HL-60 (cell line): ENCODE measurements at regions not wholly inside any gene's neighbourhood (a gene's known extent, or its start where the extent isn't known, plus 50 kb on each side); places are given as distances from the start of the nearest gene placed in this dataset.

Experiments used
- DNase-seq, 2 experiments: peaks; one replicate each; pipeline ENCODE4 v3.0.0-alpha.2; 2010 to 2020; ENCODE audit warnings: low read depth in 1 of 2, low spot score in 1 of 2
- H3K27ac ChIP-seq: fragments of 250-450 bp; sonication (Bioruptor Pico); replicated peaks from 2 replicates; pipeline ENCODE4 v1.5.1; 2020; ENCODE audit warnings: mild to moderate bottlenecking, moderate library complexity
- H3K27me3 ChIP-seq: fragments of 250-450 bp; sonication (Bioruptor Pico); 2 replicates; pipeline ENCODE4 v1.5.1; 2021; ENCODE audit warnings: mild to moderate bottlenecking, moderate library complexity; ENCODE audit not compliant: insufficient read depth, poor library complexity, severe bottlenecking
- H3K4me3 ChIP-seq: replicated peaks from 2 replicates; pipeline ENCODE4 v1.5.1; 2011; ENCODE audit warnings: mild to moderate bottlenecking, control low read depth, low read length; ENCODE audit not compliant: insufficient read depth
- GABPA ChIP-seq: IDR thresholded peaks from 2 replicates; pipeline ENCODE4 v1.6.1; 2012; ENCODE audit warnings: low read depth
- POLR2AphosphoS5 ChIP-seq: IDR thresholded peaks from 2 replicates; pipeline ENCODE4 v1.6.1; 2012; ENCODE audit warnings: low read depth
- SPI1 ChIP-seq: IDR thresholded peaks from 2 replicates; pipeline ENCODE4 v1.6.1; 2012; ENCODE audit warnings: low read depth, mild to moderate bottlenecking, borderline replicate concordance
- TF ChIP-seq, protein P1 (sequence below): IDR thresholded peaks from 2 replicates; pipeline ENCODE4 v1.6.1; 2012; ENCODE audit warnings: low read depth; ENCODE audit not compliant: insufficient replicate concordance
- TF ChIP-seq, protein P2 (sequence below): IDR thresholded peaks from one replicate; pipeline ENCODE4 v1.5.1; 2011; ENCODE audit warnings: low read length, control low read depth, inconsistent platforms; ENCODE audit not compliant: insufficient read depth

DNA sequence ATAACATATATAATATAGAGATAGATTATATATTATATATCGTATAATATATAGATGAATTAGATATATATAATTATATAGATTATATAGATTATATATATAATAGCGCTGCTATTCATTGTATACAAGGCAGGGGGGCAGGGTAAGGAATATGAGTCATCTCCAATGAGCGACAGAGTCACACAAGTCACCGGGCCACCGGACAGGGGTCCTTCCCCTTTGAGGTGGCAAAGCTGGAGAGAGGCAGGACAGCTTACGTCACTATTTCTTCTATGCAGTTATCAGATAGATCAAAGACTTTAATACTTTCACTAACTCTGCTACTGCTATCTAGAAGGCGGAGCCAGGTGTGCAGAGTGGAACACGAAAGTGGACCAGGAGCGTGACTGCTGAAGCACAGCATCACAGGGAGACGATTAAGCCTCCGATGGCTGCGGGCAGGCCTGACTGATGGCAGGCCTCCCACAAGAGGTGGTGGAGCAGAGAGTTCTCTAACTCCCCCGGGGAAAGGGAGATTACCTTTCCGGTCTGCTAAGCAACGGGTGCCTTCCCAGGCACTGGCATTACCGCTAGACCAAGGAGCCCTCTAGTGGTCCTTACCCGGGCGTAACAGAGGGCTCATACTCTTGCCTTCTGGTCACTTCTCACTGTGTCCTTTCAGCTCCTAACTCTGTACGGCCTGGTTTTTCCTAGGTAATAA is 2154.7 kb downstream of the MRPL39 start:
- TF ChIP-seq SPI1 (no peak), GABPA (no peak), POLR2AphosphoS5 (no peak)
- TF ChIP-seq, protein P1, sequence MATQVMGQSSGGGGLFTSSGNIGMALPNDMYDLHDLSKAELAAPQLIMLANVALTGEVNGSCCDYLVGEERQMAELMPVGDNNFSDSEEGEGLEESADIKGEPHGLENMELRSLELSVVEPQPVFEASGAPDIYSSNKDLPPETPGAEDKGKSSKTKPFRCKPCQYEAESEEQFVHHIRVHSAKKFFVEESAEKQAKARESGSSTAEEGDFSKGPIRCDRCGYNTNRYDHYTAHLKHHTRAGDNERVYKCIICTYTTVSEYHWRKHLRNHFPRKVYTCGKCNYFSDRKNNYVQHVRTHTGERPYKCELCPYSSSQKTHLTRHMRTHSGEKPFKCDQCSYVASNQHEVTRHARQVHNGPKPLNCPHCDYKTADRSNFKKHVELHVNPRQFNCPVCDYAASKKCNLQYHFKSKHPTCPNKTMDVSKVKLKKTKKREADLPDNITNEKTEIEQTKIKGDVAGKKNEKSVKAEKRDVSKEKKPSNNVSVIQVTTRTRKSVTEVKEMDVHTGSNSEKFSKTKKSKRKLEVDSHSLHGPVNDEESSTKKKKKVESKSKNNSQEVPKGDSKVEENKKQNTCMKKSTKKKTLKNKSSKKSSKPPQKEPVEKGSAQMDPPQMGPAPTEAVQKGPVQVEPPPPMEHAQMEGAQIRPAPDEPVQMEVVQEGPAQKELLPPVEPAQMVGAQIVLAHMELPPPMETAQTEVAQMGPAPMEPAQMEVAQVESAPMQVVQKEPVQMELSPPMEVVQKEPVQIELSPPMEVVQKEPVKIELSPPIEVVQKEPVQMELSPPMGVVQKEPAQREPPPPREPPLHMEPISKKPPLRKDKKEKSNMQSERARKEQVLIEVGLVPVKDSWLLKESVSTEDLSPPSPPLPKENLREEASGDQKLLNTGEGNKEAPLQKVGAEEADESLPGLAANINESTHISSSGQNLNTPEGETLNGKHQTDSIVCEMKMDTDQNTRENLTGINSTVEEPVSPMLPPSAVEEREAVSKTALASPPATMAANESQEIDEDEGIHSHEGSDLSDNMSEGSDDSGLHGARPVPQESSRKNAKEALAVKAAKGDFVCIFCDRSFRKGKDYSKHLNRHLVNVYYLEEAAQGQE = no peak
- TF ChIP-seq, protein P2, sequence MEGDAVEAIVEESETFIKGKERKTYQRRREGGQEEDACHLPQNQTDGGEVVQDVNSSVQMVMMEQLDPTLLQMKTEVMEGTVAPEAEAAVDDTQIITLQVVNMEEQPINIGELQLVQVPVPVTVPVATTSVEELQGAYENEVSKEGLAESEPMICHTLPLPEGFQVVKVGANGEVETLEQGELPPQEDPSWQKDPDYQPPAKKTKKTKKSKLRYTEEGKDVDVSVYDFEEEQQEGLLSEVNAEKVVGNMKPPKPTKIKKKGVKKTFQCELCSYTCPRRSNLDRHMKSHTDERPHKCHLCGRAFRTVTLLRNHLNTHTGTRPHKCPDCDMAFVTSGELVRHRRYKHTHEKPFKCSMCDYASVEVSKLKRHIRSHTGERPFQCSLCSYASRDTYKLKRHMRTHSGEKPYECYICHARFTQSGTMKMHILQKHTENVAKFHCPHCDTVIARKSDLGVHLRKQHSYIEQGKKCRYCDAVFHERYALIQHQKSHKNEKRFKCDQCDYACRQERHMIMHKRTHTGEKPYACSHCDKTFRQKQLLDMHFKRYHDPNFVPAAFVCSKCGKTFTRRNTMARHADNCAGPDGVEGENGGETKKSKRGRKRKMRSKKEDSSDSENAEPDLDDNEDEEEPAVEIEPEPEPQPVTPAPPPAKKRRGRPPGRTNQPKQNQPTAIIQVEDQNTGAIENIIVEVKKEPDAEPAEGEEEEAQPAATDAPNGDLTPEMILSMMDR = no peak
- Histone ChIP-seq H3K27me3 (no peaks in the 10 kb centered on the region), H3K27ac (no peak overlapping the region), H3K4me3 (no peak overlapping the region)
- peak in 1 of 2 experiments; percentile 9 for DNase-seq

DNA sequence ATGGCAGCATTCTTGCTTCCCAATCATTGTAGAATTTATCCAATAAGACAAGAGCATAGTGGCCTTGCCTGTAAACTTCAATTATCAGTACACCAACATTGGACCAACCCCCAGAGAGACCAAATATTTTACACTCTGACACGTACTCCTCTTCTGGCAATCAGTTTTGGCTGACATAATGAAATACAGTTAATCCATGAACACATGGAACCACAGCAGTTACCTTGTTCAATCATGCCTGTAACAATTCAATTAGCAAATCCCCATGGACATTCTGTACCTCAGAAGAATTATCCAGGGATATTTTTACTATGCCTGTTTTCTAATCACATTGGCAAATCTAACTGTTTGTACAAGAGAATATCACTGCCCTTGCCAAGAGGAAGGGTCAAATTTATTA is 2162.0 kb downstream of the MRPL39 start:
- H3K27ac ChIP-seq = no peak overlapping the region
- no peak for TF ChIP-seq POLR2AphosphoS5
- no peak overlapping the region for H3K4me3 ChIP-seq
- no peaks in the 10 kb centered on the region for H3K27me3 ChIP-seq
- DNase-seq = no peak

DNA sequence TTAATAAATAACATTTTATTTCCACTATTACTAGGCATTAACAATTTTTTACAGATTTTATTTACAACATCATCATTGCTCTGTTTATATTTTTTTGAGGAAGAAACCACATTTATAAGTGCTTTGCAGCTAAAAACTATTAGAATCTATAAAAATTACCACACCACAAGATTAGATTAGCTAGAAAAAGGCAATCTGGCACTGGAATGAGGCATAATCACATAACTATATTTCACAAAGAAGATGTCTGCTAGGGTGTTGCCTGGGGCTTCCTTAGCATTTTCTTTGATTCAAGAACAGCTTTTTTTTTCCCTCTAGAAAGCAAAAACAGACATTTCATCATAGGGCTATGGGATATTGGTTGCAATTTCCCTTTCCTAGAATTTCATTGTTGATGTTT is 2169.2 kb downstream of the MRPL39 start:
- no peaks in the 10 kb centered on the region for H3K27me3 ChIP-seq
- no peak for DNase-seq
- TF ChIP-seq, protein P2 = no peak
- TF ChIP-seq, protein P1 = no peak
- TF ChIP-seq SPI1 = no peak
- no peak for TF ChIP-seq GABPA
- TF ChIP-seq POLR2AphosphoS5 = no peak
- no peak overlapping the region for H3K27ac ChIP-seq
- no peak overlapping the region for H3K4me3 ChIP-seq

DNA sequence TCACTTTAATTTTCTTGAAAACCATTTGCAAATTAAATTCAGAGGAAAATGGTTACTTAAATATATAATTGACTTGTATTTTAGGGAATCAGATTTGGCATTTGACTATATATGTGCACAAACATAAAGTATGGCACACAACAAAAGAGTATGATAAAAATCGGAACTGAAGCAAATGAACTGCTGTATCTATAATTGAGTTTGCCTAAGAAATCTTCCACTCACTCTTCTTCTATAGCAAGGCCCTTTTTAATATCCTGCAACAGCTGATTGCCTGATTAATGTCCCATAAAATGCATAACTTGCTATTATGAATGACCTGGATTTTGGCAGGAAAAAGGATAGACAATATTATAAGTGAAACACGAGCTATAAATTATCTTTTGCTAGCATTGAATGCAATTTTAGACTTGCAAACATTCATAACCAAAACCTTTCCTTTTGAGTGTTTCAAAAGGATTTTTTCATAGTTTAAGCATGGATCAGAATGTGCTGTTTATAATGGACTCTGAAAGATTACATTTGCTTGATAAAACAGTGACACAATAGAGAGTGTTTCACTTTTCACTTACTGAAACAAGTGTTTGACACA is 2204.3 kb downstream of the MRPL39 start:
- DNase-seq = no peak
- TF ChIP-seq, protein P2 = no peak
- TF ChIP-seq POLR2AphosphoS5 (no peak), SPI1 (no peak), GABPA (no peak)
- TF ChIP-seq, protein P1 = no peak
- H3K27me3 ChIP-seq = no peaks in the 10 kb centered on the region
- no peak overlapping the region for H3K4me3 ChIP-seq
- H3K27ac ChIP-seq = no peak overlapping the region
